Dermis blood vessel endothelial cell (primary cell): ENCODE measurements at regions not wholly inside any gene's neighbourhood (a gene's known extent, or its start where the extent isn't known, plus 50 kb on each side); places are given as distances from the start of the nearest gene placed in this dataset.
A peak's percentile ranks its signal among the peaks of the same experiment; 100 is the strongest.

Source experiments
- DNase-seq: peaks from one replicate; pipeline ENCODE4 v3.0.0; 2010

DNA sequence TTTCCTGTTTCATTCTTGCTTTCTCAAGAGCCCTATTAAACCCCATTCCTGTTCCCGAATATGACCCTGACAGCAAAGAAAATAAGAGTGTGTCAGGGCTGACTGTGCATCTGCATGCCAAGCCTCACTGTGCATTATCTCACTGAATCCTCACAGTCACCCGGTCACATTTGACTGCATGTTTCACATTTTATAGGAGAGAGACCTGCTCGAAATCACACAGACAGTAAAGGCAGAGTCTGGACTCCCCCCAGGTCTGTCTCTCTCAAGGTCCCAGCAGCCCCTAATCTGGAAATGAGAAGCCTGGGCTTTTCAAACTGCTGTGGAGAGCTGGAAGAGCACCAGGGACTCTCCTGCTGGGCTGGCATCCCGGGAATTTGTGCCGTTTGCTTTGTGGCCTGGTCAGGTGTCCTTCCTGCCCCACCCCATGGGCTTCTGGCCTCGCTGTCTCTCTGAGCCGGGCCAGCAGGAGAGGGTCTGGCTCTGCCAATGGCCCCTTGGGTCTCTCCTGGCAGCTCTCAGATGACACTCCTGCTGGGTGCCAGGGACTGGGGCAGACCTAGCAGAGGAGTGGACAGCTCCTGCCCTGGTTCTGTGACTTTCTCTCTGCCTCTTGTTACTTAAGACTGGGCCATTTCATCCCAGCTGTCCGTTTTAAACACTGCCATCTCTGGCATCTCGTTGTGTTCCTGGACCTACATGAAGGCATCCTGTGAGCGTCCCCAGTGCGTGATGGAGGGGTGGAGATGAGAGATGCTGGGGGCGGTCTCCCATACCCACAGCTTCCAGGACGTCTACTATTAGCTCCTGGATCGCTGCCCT is 173.6 kb downstream of the ARHGAP12 start:
- no peak for DNase-seq

GRCh38 chr10:31753681-31754080 is 174.9 kb downstream of the ARHGAP12 start:
- DNase-seq = no peak

DNA sequence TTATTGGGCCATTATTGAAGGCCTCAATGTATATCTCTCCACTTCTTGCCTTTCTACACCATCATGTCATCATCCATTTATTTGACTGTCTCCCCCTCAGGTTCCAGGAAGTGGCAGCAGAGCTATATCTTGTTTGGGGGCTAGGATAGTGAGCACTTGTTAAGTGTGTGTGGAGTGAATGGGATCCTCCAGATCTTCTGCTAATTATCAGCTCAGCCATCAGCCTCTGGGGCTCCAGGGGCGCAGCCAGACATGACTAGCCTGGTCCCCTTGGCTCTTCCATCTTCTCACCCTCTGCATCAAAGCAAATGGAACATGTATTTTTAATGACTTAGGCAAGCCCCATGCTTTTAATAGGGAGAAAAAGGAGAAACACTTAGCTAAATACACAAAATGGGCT is 176.5 kb downstream of the ARHGAP12 start:
- DNase-seq = no peak

DNA sequence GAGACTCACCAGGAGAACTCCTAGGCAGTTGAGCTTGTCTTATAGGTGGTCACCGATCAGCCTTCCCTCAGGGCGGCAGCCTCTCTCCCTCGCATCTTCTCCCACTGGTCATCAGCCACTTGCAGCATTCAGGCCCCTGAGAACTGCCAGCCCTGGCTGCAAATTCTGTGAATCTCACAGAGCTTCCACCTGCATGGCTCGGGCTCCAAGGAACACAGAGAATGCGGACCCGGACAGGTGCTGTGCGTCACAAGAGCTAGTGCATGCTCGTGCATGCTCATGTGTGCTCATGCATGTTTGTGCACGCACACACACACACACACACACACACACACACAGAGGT is 176.9 kb downstream of the ARHGAP12 start:
- no peak for DNase-seq

- DNase-seq = no peak
These were observed 177.4 kb downstream of the ARHGAP12 start for GRCh38 chr10:31751051-31751737.

DNA sequence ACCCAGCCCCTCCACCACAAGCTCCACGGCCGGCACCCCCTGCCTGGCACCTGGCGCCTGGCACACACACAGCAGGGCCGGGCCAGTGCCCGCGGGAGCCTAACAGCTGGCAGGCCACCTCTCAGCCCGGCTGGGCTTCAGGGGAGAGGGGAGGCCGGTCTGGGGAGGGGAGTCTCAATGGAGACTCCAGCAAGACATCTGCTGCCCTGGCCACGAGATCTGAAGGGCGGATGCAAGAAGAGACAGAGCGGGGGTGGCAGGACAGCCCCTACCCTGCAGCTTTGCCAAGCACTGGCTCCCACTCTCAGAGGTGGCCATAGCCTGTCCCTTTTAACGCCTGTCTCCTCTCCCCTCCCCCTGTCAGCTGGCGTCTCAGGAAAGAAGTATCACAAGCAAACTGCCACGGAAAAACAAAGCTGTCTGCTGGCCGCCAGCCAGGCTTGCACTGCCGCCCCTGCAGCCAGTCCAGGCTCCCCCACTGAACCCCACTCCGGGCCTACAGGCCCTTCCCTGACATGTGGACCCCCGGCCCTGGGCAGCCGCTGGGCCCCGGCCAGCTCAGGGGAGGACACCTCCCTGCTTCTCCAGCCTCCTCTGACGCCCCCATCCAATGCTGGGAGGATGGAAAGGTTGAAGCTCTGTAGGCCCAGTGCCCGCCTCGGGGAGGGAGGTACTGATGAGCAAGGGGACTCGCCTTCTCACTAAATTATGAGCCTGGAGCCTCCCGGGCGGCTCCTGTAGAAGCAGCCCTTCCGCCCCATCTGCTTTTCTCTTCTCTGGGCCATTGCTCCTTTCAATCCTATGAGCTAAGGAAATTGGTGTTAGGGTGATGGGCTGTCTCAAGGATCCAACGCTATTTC is 178.4 kb downstream of the ARHGAP12 start:
- peak; percentile 62 for DNase-seq

- no peak for DNase-seq
These were observed 179.3 kb downstream of the ARHGAP12 start for GRCh38 chr10:31749301-31749700.

GRCh38 chr10:31745612-31746376 is 182.8 kb downstream of the ARHGAP12 start:
- DNase-seq = peak; percentile 90

DNA sequence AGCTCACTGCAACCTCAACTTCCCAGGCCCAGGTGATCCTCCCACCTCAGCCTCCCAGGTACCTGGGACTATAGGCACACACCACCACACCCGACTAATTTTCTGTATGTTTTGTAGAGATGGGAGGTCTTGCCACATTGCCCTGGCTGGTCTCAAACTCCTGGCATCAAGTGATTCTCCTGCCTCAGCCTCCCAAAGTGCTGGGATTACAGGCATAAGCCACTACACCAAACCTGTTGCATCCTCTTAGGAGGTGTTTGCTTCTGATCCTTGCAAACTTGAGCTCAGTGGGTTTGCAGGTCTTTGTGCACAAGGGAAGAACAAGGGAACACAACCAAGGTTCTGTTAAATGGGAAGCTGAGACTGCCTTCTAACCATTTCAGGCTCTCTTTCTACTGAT is 184.6 kb downstream of the ARHGAP12 start:
- no peak for DNase-seq

DNA sequence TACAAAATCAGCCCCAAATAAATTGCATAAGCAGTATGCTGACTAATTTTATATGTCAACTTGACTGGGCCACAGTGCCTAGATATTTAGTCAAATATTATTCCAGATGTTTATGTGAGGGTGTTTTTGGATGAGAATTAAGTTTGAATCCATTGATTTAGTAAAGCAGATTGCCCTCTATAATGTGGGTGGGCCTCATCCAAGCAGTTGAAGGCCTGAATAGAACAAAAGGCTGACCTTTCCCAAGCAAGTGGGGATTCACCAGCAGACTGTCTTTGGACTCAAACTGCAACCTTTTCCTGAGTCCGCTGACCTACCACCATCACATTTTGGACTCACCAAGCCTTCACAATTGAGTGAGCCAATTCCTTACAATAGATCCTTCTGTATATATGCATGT is 186.4 kb downstream of the ARHGAP12 start:
- DNase-seq = no peak

- no peak for DNase-seq
These were observed 187.2 kb downstream of the ARHGAP12 start for GRCh38 chr10:31741473-31741872.

DNA sequence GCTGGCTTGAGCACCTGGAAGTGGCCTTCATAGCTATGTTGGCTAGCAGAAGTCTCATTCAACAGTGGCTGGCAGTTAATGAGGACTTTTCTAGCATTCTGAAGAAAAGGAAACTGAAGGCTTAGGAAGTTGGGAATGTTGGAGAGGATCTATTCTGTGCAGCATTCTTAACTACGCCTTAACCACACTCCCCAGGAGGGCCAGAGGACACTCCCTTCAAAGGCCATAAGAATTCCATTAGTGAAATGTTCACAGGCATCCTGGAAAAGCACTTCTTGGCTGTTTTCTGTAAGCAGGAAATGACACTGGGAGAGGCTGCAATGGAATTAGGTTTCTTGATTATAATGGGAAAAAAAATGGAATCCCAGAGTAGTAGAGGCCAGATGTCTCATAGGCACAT is 188.9 kb downstream of the ARHGAP12 start:
- DNase-seq = peak; percentile 39

GRCh38 chr10:31739146-31739545 is 189.5 kb downstream of the ARHGAP12 start:
- DNase-seq = no peak

GRCh38 chr10:31731711-31732110 is 196.9 kb downstream of the ARHGAP12 start:
- DNase-seq = no peak

GRCh38 chr10:31730776-31731175 is 197.9 kb downstream of the ARHGAP12 start:
- DNase-seq = no peak

DNA sequence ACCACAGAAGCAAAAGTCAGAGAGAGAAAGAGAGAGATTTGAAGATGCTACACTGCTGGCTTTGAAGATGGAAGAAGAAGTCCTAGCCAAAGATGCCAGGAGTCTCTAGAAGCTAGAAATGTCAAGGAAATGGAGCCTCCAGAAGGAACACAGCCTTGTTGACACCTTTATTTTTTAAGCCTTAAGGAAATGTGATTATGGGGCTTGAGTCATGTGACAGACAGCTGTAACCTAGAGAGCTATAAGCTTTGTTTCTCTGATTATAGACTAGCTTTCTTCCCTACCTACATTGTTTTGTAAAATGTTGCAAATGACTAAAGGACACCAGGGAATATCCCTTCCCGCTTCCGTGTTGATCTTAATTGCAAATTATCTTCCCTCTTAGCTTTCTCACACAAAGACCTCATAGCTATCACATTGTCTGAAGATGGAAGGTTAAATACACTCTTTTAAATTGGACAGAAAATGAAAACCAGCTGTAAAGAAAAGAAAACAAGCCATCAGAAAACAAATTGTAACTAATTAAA is 199.9 kb downstream of the ARHGAP12 start:
- peak; percentile 11 for DNase-seq

GRCh38 chr10:31725436-31725835 is 203.2 kb downstream of the ARHGAP12 start:
- no peak for DNase-seq

DNA sequence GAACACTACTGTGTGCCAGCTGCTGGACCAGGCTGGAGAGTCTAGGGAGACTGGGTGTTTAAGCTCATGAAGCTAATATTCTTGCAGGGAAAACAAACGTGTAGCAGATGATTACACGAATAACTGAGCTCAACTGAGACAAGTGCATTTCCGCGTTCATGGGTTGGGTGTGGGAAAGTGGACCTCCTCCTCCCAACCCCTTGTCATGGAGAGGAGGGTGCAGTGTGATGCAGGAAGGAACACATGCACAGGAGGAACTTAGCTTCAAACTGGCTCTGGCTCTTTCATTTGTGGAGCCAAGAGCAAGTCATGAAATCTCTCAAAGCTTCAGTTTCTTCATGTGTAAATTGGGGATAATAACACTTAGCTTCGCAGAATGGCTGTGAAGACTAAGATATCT is 204.3 kb downstream of the ARHGAP12 start:
- DNase-seq = no peak

- no peak for DNase-seq
These were observed 205.4 kb downstream of the ARHGAP12 start for GRCh38 chr10:31723106-31723750.

- DNase-seq = no peak
These were observed 207.5 kb downstream of the ARHGAP12 start for GRCh38 chr10:31721096-31721495.

GRCh38 chr10:31720546-31720945 is 208.1 kb downstream of the ARHGAP12 start:
- DNase-seq = no peak

DNA sequence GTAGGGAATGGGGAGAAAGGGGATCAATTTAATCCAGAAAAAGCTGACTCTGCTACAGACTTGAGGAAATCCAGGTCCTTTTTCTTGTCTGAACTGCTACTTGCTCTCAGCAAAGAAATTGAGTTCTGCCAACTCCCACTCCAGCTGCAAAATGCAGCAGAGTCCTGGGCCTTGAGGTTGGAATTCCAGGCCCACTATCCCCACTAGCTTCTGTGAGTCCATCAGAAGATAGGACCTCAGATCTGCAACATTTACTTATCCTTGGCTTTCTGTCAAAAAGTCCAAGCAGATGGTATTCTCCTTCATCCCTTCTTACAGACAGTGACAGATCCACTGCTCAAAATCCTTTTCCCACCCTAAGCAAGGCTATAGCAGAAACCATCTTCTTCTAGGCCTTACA is 219.2 kb downstream of the ARHGAP12 start:
- no peak for DNase-seq
